HEK293 (cell line): ENCODE measurements at regions not wholly inside any gene's neighbourhood (a gene's known extent, or its start where the extent isn't known, plus 50 kb on each side); places are given as distances from the start of the nearest gene placed in this dataset.
"Not testable (repeated sequence)": the region's sequence is repeated elsewhere in the genome, so short reads cannot be mapped to it uniquely, and the experiment has no call there.

Experiments used
- CTCF ChIA-PET: fragments of 350-600 bp; formaldehyde crosslinking; extraction: SDS; loops from one replicate; lab custom pipeline; 2021; ENCODE audit warnings: antibody characterized with exemption; lab: Yijun Ruan, JAX
- POLR2A ChIA-PET: fragments of 300-600 bp; formaldehyde crosslinking; extraction: SDS; loops from one replicate; lab custom pipeline; 2020; ENCODE audit warnings: antibody characterized with exemption, inconsistent platforms; lab: Yijun Ruan, JAX
- H3K27ac ChIP-seq: fragments of 200-500 bp; sonication (Bioruptor generic); 2 replicates; pipeline ENCODE4 v1.5.1; 2014; ENCODE audit warnings: low read depth, low read length, control low read depth, inconsistent platforms; ENCODE audit errors: extremely low read depth
- H3K36me3 ChIP-seq, 2 experiments: fragments of 200-500 bp in 1 of 2; sonication (Bioruptor generic) in 1 of 2; 1 replicate in 1 of 2; 2 replicates in 1 of 2; pipeline ENCODE4 v1.5.1; 2014 to 2017; ENCODE audit warnings: inconsistent platforms in 2 of 2, low read length in 2 of 2; ENCODE audit not compliant: control insufficient read depth in 2 of 2, insufficient read depth in 1 of 2
- H3K4me1 ChIP-seq: fragments of 200-500 bp; sonication (Bioruptor generic); 2 replicates; pipeline ENCODE4 v1.5.1; 2014; ENCODE audit warnings: mild to moderate bottlenecking, low read length, inconsistent platforms; ENCODE audit not compliant: control insufficient read depth, insufficient read depth
- H3K4me3 ChIP-seq: 2 replicates; pipeline ENCODE4 v1.5.1; 2011; ENCODE audit warnings: low read depth, mild to moderate bottlenecking, control low read depth, low read length, moderate library complexity
- H3K9me3 ChIP-seq: fragments of 200-500 bp; sonication (Bioruptor generic); 2 replicates; pipeline ENCODE4 v1.5.1; 2014; ENCODE audit warnings: low read depth, low read length, inconsistent platforms; ENCODE audit not compliant: control insufficient read depth, insufficient read depth
- GLI2 ChIP-seq: fragments of 450-650 bp; formaldehyde crosslinking; IDR thresholded peaks from 2 replicates; pipeline ENCODE4; 2017; ENCODE audit warnings: missing biosample characterization, missing genetic modification characterization, low read depth, borderline replicate concordance
- GLIS1 ChIP-seq: fragments of 450-650 bp; formaldehyde crosslinking; IDR thresholded peaks from 2 replicates; pipeline ENCODE4 v1.5.1; 2016; ENCODE audit warnings: missing biosample characterization, missing genetic modification characterization
- IKZF3 ChIP-seq: fragments of 450-650 bp; IDR thresholded peaks from 2 replicates; pipeline ENCODE4 v1.5.0; 2018; ENCODE audit warnings: missing biosample characterization, mild to moderate bottlenecking, missing genetic modification characterization, moderate library complexity
- PRDM1 ChIP-seq: fragments of 450-650 bp; formaldehyde crosslinking; IDR thresholded peaks from 2 replicates; pipeline ENCODE4; 2016; ENCODE audit warnings: missing biosample characterization, missing genetic modification characterization
- SCRT1 ChIP-seq: fragments of 450-650 bp; formaldehyde crosslinking; IDR thresholded peaks from 2 replicates; pipeline ENCODE4 v1.5.1; 2016; ENCODE audit warnings: missing biosample characterization, missing genetic modification characterization, borderline replicate concordance
- SP7 ChIP-seq: fragments of 450-650 bp; formaldehyde crosslinking; IDR thresholded peaks from 2 replicates; pipeline ENCODE4 v1.5.1; 2016; ENCODE audit warnings: missing biosample characterization, missing genetic modification characterization
- ZFP37 ChIP-seq: fragments of 450-650 bp; formaldehyde crosslinking; IDR thresholded peaks from 2 replicates; pipeline ENCODE4 v1.5.1; 2016; ENCODE audit warnings: missing biosample characterization, missing genetic modification characterization
- ZFP41 ChIP-seq: fragments of 450-650 bp; formaldehyde crosslinking; IDR thresholded peaks from 2 replicates; pipeline ENCODE4 v1.5.1; 2016; ENCODE audit warnings: missing biosample characterization, missing genetic modification characterization, borderline replicate concordance
- ZNF394 ChIP-seq: fragments of 450-650 bp; formaldehyde crosslinking; IDR thresholded peaks from 2 replicates; pipeline ENCODE4 v1.5.1; 2016; ENCODE audit warnings: missing biosample characterization, missing genetic modification characterization, mild to moderate bottlenecking, moderate library complexity, borderline replicate concordance
- ZNF510 ChIP-seq: fragments of 450-650 bp; formaldehyde crosslinking; IDR thresholded peaks from 2 replicates; pipeline ENCODE4 v1.5.1; 2018; ENCODE audit warnings: mild to moderate bottlenecking, missing genetic modification characterization, missing biosample characterization; ENCODE audit not compliant: insufficient replicate concordance
- ZNF580 ChIP-seq: fragments of 450-650 bp; formaldehyde crosslinking; IDR thresholded peaks from 2 replicates; pipeline ENCODE4 v1.5.1; 2016; ENCODE audit warnings: missing biosample characterization, missing genetic modification characterization
- ZNF596 ChIP-seq: fragments of 450-650 bp; IDR thresholded peaks from 2 replicates; pipeline ENCODE4 v1.5.0; 2018; ENCODE audit warnings: missing biosample characterization, mild to moderate bottlenecking, missing genetic modification characterization, moderate library complexity
- ZNF654 ChIP-seq: fragments of 450-650 bp; formaldehyde crosslinking; IDR thresholded peaks from 2 replicates; pipeline ENCODE4 v1.5.1; 2016; ENCODE audit warnings: low read depth, missing biosample characterization, missing genetic modification characterization
- ZNF658 ChIP-seq: fragments of 450-650 bp; formaldehyde crosslinking; IDR thresholded peaks from 2 replicates; pipeline ENCODE4; 2016; ENCODE audit warnings: missing biosample characterization, missing genetic modification characterization
- ZNF707 ChIP-seq: fragments of 450-650 bp; formaldehyde crosslinking; IDR thresholded peaks from 2 replicates; pipeline ENCODE4 v1.5.1; 2016; ENCODE audit warnings: missing biosample characterization, missing genetic modification characterization
- ZNF747 ChIP-seq: fragments of 450-650 bp; formaldehyde crosslinking; IDR thresholded peaks from 2 replicates; pipeline ENCODE4 v1.5.1; 2016; ENCODE audit warnings: missing biosample characterization, missing genetic modification characterization
- ZNF791 ChIP-seq: fragments of 450-650 bp; formaldehyde crosslinking; IDR thresholded peaks from 2 replicates; pipeline ENCODE4 v1.5.1; 2016; ENCODE audit warnings: missing biosample characterization, missing genetic modification characterization
- ZNF792 ChIP-seq: fragments of 450-650 bp; formaldehyde crosslinking; IDR thresholded peaks from 2 replicates; pipeline ENCODE4 v1.5.1; 2016; ENCODE audit warnings: missing biosample characterization, missing genetic modification characterization
- ZSCAN23 ChIP-seq: fragments of 450-650 bp; formaldehyde crosslinking; IDR thresholded peaks from 2 replicates; pipeline ENCODE4 v1.5.1; 2016; ENCODE audit warnings: missing biosample characterization, missing genetic modification characterization
- ZXDB ChIP-seq: fragments of 450-650 bp; formaldehyde crosslinking; IDR thresholded peaks from 2 replicates; pipeline ENCODE4 v1.5.1; 2016; ENCODE audit warnings: missing biosample characterization, missing genetic modification characterization
- TF ChIP-seq, protein P1 (sequence below): fragments of 450-650 bp; formaldehyde crosslinking; IDR thresholded peaks from 2 replicates; pipeline ENCODE4; 2016; ENCODE audit warnings: missing biosample characterization, missing genetic modification characterization

DNA sequence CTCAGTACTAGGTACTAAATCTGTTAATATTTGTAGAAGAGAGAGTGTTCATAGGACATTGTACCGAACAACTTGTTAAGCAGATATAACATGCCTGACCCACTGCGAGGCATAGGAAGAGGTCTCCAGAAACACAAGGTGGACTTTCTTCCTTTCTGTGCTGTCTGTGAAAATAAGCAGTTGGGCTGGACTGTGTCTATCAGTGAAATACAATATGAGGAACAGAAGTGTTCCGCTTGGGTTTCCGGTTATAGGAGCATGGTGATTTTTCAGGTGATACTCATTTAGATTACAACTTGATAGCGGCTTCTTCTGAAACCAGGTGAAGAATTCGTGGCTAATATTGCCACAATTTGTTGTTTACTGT is 60.9 kb upstream of the TLR4 start:
- no peak for TF ChIP-seq SCRT1
- no peak for TF ChIP-seq ZNF580 (tag by site-specific recombination)
- no peak for TF ChIP-seq SP7 (tag by site-specific recombination)
- no peak for TF ChIP-seq ZNF510 (tag by site-specific recombination)
- no peak for TF ChIP-seq ZNF658 (tag by site-specific recombination)
- Histone ChIP-seq H3K4me1 (no peaks in the 10 kb centered on the region), H3K27ac (no peak overlapping the region), H3K9me3 (no peaks in the 10 kb centered on the region), H3K4me3 (no peak overlapping the region), H3K36me3 (no peaks in the 10 kb centered on the region)
- ChIA-PET CTCF (no interaction called here), POLR2A (no interaction called here)

DNA sequence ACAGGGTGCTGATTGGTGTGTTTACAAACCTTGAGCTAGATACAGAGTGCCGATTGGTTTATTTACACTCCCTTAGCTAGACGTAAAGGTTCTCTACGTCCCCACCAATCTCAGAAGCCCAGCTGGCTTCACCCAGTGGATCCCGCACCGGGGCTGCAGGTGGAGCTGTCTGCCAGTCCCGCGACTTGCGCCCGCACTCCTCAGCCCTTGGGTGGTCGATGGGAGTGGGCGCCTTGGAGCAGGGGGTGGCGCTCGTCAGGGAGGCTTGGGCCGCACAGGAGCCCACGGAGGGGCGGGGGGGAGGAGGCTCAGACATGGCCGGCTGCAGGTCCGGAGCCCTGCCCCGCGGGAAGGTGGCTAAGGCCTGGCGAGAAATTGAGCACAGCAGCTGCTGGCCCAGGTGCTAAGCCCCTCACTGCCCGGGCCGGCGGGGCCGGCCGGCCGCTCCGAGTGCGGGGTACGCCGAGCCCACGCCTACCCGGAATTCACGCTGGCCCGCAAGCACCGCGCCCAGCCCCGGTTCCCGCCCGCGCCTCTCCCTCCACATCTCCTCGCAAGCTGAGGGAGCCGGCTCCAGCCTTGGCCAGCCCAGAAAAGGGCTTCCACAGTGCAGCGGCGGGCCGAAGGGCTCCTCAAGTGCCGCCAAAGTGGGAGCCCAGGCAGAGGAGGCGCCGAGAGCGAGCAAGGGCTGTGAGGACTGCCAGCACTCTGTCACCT is 61.5 kb upstream of the TLR4 start:
- H3K4me3 ChIP-seq, H3K9me3 ChIP-seq, CTCF ChIA-PET, H3K4me1 ChIP-seq, H3K36me3 ChIP-seq, POLR2A ChIA-PET, H3K27ac ChIP-seq: not testable (repeated sequence)

DNA sequence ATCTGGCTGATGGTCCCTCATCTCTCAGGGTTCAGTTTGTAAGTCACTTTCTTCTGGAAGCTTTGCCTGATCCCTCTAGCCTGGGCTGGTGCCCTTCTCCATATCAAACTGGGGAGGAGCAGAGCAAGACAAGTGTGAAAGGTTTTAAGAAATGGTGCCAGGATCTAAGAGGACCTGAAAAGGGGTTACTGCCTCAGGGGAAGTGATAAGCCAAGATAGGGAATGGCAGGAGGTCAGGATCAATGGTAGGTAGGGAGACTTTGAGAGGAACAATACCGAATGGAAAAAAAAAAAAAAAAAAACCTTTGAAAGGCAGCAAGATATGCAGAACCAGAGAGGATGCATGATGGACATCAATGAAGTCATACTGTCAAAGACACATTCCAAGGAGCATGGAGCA is 67.5 kb upstream of the TLR4 start:
- H3K36me3 ChIP-seq = no peaks in the 10 kb centered on the region
- no peak overlapping the region for H3K4me3 ChIP-seq
- CTCF ChIA-PET = no interaction called here
- TF ChIP-seq PRDM1 (tag by site-specific recombination) (no peak), ZFP37 (tag by site-specific recombination) (no peak), ZNF791 (tag by site-specific recombination) (no peak), IKZF3 (tag by site-specific recombination) (no peak), ZNF707 (tag by site-specific recombination) (no peak), ZFP41 (tag by site-specific recombination) (no peak), ZSCAN23 (tag by site-specific recombination) (no peak), ZNF596 (tag by site-specific recombination) (no peak), GLI2 (no peak), ZXDB (tag by site-specific recombination) (no peak), GLIS1 (tag by site-specific recombination) (no peak), ZNF747 (tag by site-specific recombination) (no peak), ZNF654 (tag by site-specific recombination) (no peak), ZNF792 (no peak), ZNF394 (tag by site-specific recombination) (no peak)
- TF ChIP-seq, protein P1, sequence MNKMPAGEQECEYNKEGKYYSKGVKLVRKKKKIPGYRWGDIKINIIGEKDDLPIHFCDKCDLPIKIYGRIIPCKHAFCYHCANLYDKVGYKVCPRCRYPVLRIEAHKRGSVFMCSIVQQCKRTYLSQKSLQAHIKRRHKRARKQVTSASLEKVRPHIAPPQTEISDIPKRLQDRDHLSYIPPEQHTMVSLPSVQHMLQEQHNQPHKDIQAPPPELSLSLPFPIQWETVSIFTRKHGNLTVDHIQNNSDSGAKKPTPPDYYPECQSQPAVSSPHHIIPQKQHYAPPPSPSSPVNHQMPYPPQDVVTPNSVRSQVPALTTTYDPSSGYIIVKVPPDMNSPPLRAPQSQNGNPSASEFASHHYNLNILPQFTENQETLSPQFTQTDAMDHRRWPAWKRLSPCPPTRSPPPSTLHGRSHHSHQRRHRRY = no peak
- no peaks in the 10 kb centered on the region for H3K9me3 ChIP-seq
- H3K27ac ChIP-seq = no peak overlapping the region
- no peaks in the 10 kb centered on the region for H3K4me1 ChIP-seq
- POLR2A ChIA-PET = no interaction called here
